GM12878 (cell line): ENCODE measurements at regions not wholly inside any gene's neighbourhood (a gene's known extent, or its start where the extent isn't known, plus 50 kb on each side); places are given as distances from the start of the nearest gene placed in this dataset.

Experiments used
- ATAC-seq: fragments of 200-7000 bp; cut with Tn5 transposase; 3 replicates; pipeline ENCODE4 v1.9.1; 2020; ENCODE audit warnings: mild to moderate bottlenecking, moderate library complexity
- BruUV-seq: library from RNA; stranded (reverse); fragments of 400-500 nt; replicated peaks from 2 replicates; lab custom pipeline; 2021; lab: Mats Ljungman, UMichigan
- CTCF ChIA-PET: fragments of 300-600 bp; sonication (Branson Sonifier 250); formaldehyde crosslinking; extraction: SDS; loops from one replicate; lab custom pipeline; 2021; ENCODE audit warnings: inconsistent platforms; lab: Yijun Ruan, JAX
- POLR2A ChIA-PET: fragments of 350-600 bp; formaldehyde crosslinking; extraction: SDS; loops from one replicate; lab custom pipeline; 2021; ENCODE audit warnings: inconsistent platforms; lab: Charles Lee
- RAD21 ChIA-PET: fragments of 300-600 bp; sonication (Branson Sonifier 250); formaldehyde crosslinking; loops from one replicate; lab custom pipeline; 2023; ENCODE audit warnings: antibody characterized with exemption; ENCODE audit not compliant: unreplicated experiment; lab: Charles Lee
- SMC1A ChIA-PET: fragments of 300-600 bp; sonication (Branson Sonifier 250); formaldehyde crosslinking; loops from one replicate; lab custom pipeline; 2023; ENCODE audit not compliant: unreplicated experiment, uncharacterized antibody; lab: Charles Lee
- DNase-seq: peaks from one replicate; pipeline ENCODE4 v3.0.0-alpha.2; 2011; ENCODE audit warnings: low read depth, low spot score
- FAIRE-seq: peaks from 3 replicates; lab custom pipeline; 2011; peaks lifted over from hg19 to GRCh38; lab: Jason Lieb, UNC
- H2AFZ ChIP-seq: 2 replicates; pipeline ENCODE4 v1.6.0; 2011; ENCODE audit warnings: low read depth, low read length, control low read depth; ENCODE audit not compliant: control insufficient read depth
- H3K27ac ChIP-seq: 2 replicates; pipeline ENCODE4 v1.5.1; 2011; ENCODE audit warnings: control low read depth; ENCODE audit not compliant: control insufficient read depth, insufficient read depth
- H3K27me3 ChIP-seq, 2 experiments: replicated peaks in 1 of 2; 2 replicates each; pipeline versions ENCODE4 v1.6.0 to v1.6.1; 2011; ENCODE audit warnings: low read length in 1 of 2; ENCODE audit not compliant: control insufficient read depth in 2 of 2, insufficient read depth in 2 of 2
- H3K36me3 ChIP-seq, 2 experiments: 2 replicates each; pipeline ENCODE4 v1.5.1; 2011; ENCODE audit warnings: low read length in 1 of 2; ENCODE audit not compliant: control insufficient read depth in 2 of 2, insufficient read depth in 2 of 2
- H3K4me1 ChIP-seq: 2 replicates; pipeline ENCODE4 v1.6.1; 2011; ENCODE audit warnings: mild to moderate bottlenecking, low read length, moderate library complexity, mixed read lengths; ENCODE audit not compliant: control insufficient read depth, insufficient read depth
- H3K4me2 ChIP-seq: 2 replicates; pipeline ENCODE4 v1.6.0; 2011; ENCODE audit warnings: control low read depth; ENCODE audit not compliant: control insufficient read depth, insufficient read depth
- H3K4me3 ChIP-seq: fragments of 200-600 bp; sonication (generic); 2 replicates; pipeline ENCODE4 v1.5.1; 2016
- H3K79me2 ChIP-seq: 2 replicates; pipeline ENCODE4 v1.6.0; 2011; ENCODE audit warnings: low read length; ENCODE audit not compliant: control insufficient read depth, insufficient read depth
- H3K9ac ChIP-seq: 2 replicates; pipeline ENCODE4 v1.8.0; 2011; ENCODE audit warnings: low read length, control low read depth, mixed read lengths; ENCODE audit not compliant: control insufficient read depth, insufficient read depth
- H3K9me3 ChIP-seq: replicated peaks from 3 replicates; pipeline ENCODE4 v1.5.1; 2011; ENCODE audit warnings: mild to moderate bottlenecking, low read length; ENCODE audit not compliant: control insufficient read depth, insufficient read depth
- H4K20me1 ChIP-seq: 2 replicates; pipeline ENCODE4 v1.6.0; 2011; ENCODE audit not compliant: control insufficient read depth, insufficient read depth
- GABPA ChIP-seq: IDR thresholded peaks from 2 replicates; pipeline ENCODE4 v1.6.1; 2014; ENCODE audit warnings: antibody characterized with exemption, low read depth, mild to moderate bottlenecking, inconsistent platforms
- IKZF1 ChIP-seq: fragments of 450-650 bp; conservative IDR thresholded peaks from 2 replicates; pipeline ENCODE4 v1.6.1; 2017; ENCODE audit warnings: antibody characterized with exemption, mild to moderate bottlenecking
- IKZF2 ChIP-seq, 2 experiments: fragments of 450-650 bp; IDR thresholded peaks; 2 replicates each; pipeline ENCODE4 v1.6.1; 2017; ENCODE audit warnings: mild to moderate bottlenecking in 2 of 2, moderate library complexity in 2 of 2
- PAX5 ChIP-seq: IDR thresholded peaks from 2 replicates; pipeline ENCODE4 v1.6.1; 2011; ENCODE audit warnings: low read depth, low read length, borderline replicate concordance
- PBX3 ChIP-seq: IDR thresholded peaks from 2 replicates; pipeline ENCODE4 v1.6.1; 2011; ENCODE audit warnings: mild to moderate bottlenecking, low read depth, low read length, moderate library complexity; ENCODE audit not compliant: insufficient replicate concordance
- PRDM15 ChIP-seq: fragments of 450-650 bp; formaldehyde crosslinking; IDR thresholded peaks from 2 replicates; pipeline ENCODE4 v1.4.0; 2020; ENCODE audit warnings: mild to moderate bottlenecking, moderate library complexity
- SIN3A ChIP-seq: IDR thresholded peaks from 2 replicates; pipeline ENCODE4 v1.6.1; 2012; ENCODE audit warnings: low read depth, low read length, improper control_type of control experiment
- ZNF24 ChIP-seq: fragments of 450-650 bp; IDR thresholded peaks from 2 replicates; pipeline ENCODE4 v1.6.1; 2017; ENCODE audit warnings: antibody characterized with exemption, mild to moderate bottlenecking
- in situ Hi-C: fragments of 300-500 bp; cut with MboI; formaldehyde crosslinking; loops from 9 replicates; pipeline ENCODE4 v1.14.3; 2018; ENCODE audit warnings: mixed read lengths
- intact Hi-C: fragments of 100-400 bp; cut with micrococcal nuclease; formaldehyde crosslinking; loops from one replicate; pipeline ENCODE4 v1.14.2; 2022; ENCODE audit not compliant: unreplicated experiment

GRCh38 chr4:116374815-116375214, 710.6 kb downstream of the TRAM1L1 start (continued):
- TF ChIP-seq PRDM15 (CRISPR knock-in tag): no peak

- TF ChIP-seq PBX3 (no peak), PAX5 (no peak), IKZF2 (IDR thresholded peaks at IDR 0.05) (no peak), IKZF1 (no peak), ZNF24 (no peak), GABPA (no peak), SIN3A (no peak)
- ChIA-PET POLR2A (no interaction called here), SMC1A (no interaction called here), CTCF (interaction anchor here (1.6 kb wide), 1 partner anchor 305 kb away, joined by 3 read pairs; no protein-coding TSS in a partner anchor), RAD21 (no interaction called here)
- Histone ChIP-seq H2AFZ (no peak overlapping the region), H3K9ac (no peak overlapping the region), H3K27ac (no peak overlapping the region), H3K4me3 (no peak overlapping the region), H3K79me2 (no peaks in the 10 kb centered on the region), H3K4me1 (no peaks in the 10 kb centered on the region), H3K4me2 (no peak overlapping the region), H3K36me3 (no peaks in the 10 kb centered on the region), H4K20me1 (no peaks in the 10 kb centered on the region), H3K9me3 (no peaks in the 10 kb centered on the region; the same call in 2 of the 3 replicates), H3K27me3 (no peaks in the 10 kb centered on the region)
- no TSS peak for BruUV-seq
- intact Hi-C loops: no loop called here
- in situ Hi-C loops: loop anchor here (25.0 kb wide), 2 partner anchors 300 to 1900 kb away; no protein-coding TSS in a partner anchor
- ATAC-seq: no peak
- DNase-seq: no peak
- no peak for FAIRE-seq
Measured at GRCh38 chr4:116362583-116362982, 722.8 kb downstream of the TRAM1L1 start.
